Ovary (tissue), 3 donors: ENCODE measurements at regions not wholly inside any gene's neighbourhood (a gene's known extent, or its start where the extent isn't known, plus 50 kb on each side); places are given as distances from the start of the nearest gene placed in this dataset.

Experiments
- EP300 ChIP-seq: sonication (generic); formaldehyde crosslinking; IDR thresholded peaks from one replicate; pipeline ENCODE4 v1.6.1; 2017; ENCODE audit warnings: antibody characterized with exemption
- POLR2A ChIP-seq: fragments of 450-650 bp; IDR thresholded peaks from one replicate; pipeline ENCODE4 v1.6.1; 2017; ENCODE audit warnings: antibody characterized with exemption, mild to moderate bottlenecking, moderate library complexity
- TF ChIP-seq, protein P1 (sequence below), 3 donors: fragments of 450-650 bp in 2 of 3; fragments of 200-600 bp in 1 of 3; IDR thresholded peaks; one replicate each; pipeline versions ENCODE4 v1.5.1 to v1.8.0; 2016 to 2022; ENCODE audit warnings: antibody characterized with exemption in 3 of 3, mild to moderate bottlenecking in 1 of 3
- donor health status: DM: no; HTN: no; CAD: no.

DNA sequence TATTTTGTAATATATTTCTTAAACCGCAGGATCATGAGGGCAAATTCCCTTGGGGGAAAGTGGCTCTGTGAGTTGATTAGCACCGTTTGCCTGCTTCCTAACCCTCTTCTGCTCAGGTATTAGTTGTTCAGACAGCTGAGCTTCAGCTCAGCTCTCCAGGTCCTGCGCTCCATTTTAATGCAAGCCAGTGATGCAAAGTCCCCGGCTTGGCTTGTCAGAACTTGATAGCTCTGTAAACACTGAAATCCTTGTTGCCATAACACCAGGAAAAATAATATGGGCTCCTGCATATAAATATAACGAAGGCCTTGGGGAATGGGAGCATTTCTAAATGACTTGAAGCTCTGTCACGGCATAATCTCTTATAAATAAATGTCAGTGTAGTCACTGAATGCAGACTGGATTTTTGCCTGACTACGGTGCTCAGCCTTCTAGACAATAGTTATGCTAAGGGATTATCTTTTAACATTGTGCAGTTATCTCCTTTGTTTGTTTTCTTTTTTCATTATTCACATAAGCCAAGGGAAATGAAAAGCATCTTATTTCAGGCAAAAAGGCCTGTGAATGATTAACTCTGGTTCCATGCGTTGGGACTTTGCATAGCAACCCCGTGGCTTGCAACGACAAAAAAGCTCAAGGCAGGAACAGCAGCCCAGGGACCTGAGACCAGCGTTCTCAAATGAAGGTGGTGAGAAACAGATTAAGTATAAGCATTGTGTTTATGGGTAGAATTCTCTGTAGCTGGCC, 253.2 kb downstream of the SPRY1 start:
- TF ChIP-seq POLR2A (no peak), EP300 (no peak)
- TF ChIP-seq, protein P1, sequence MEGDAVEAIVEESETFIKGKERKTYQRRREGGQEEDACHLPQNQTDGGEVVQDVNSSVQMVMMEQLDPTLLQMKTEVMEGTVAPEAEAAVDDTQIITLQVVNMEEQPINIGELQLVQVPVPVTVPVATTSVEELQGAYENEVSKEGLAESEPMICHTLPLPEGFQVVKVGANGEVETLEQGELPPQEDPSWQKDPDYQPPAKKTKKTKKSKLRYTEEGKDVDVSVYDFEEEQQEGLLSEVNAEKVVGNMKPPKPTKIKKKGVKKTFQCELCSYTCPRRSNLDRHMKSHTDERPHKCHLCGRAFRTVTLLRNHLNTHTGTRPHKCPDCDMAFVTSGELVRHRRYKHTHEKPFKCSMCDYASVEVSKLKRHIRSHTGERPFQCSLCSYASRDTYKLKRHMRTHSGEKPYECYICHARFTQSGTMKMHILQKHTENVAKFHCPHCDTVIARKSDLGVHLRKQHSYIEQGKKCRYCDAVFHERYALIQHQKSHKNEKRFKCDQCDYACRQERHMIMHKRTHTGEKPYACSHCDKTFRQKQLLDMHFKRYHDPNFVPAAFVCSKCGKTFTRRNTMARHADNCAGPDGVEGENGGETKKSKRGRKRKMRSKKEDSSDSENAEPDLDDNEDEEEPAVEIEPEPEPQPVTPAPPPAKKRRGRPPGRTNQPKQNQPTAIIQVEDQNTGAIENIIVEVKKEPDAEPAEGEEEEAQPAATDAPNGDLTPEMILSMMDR (IDR thresholded peaks at IDR 0.05), result no peak
